ENCODE measurements at regions not wholly inside any gene's neighbourhood (a gene's known extent, or its start where the extent isn't known, plus 50 kb on each side); places are given as distances from the start of the nearest gene placed in this dataset.

GRCh38 chr7:132899-133298 is 59.5 kb upstream of the FAM20C start:
- no peak for TF ChIP-seq ZNF274 (IDR thresholded peaks at IDR 0.05; ENCODE audit: low read depth, low read length)
- TF ChIP-seq YY1 (IDR thresholded peaks at IDR 0.05; ENCODE audit: insufficient read depth, insufficient read length): no peak
- TF ChIP-seq SUZ12 (IDR thresholded peaks at IDR 0.05; ENCODE audit: extremely low read depth, insufficient read depth, insufficient read length): no peak
